WI38 (cell line): ENCODE measurements at regions not wholly inside any gene's neighbourhood (a gene's known extent, or its start where the extent isn't known, plus 50 kb on each side); places are given as distances from the start of the nearest gene placed in this dataset.
A peak's percentile ranks its signal among the peaks of the same experiment; 100 is the strongest.
"Not testable (repeated sequence)": the region's sequence is repeated elsewhere in the genome, so short reads cannot be mapped to it uniquely, and the experiment has no call there.

Experiments used
- H3K4me3 ChIP-seq: 2 replicates; pipeline ENCODE4 v1.5.1; 2011; ENCODE audit warnings: low read depth, mild to moderate bottlenecking, control low read depth, low read length
- TF ChIP-seq, protein P1 (sequence below): IDR thresholded peaks from 2 replicates; pipeline ENCODE4 v1.5.1; 2012; ENCODE audit warnings: low read depth, mild to moderate bottlenecking, control low read depth, low read length

DNA sequence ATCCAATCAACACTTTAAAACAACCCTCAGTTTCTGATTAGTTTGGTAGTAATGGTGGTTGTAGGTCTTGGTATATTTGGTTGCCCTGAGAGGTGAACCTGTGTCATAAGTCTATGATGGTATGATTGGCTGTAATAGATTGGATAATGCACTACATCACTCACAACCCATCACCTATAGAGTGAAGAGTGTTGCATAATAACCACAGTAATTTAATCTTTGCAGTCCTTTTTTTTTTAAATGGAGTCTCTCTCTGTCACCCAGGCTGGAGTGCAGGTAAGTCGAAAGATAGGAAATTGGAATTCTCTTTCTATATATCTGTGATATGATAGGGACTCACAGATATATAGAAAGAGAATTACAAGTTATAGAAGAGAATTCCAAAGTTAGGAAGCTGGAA is 133.4 kb upstream of the PGR start:
- TF ChIP-seq, protein P1, sequence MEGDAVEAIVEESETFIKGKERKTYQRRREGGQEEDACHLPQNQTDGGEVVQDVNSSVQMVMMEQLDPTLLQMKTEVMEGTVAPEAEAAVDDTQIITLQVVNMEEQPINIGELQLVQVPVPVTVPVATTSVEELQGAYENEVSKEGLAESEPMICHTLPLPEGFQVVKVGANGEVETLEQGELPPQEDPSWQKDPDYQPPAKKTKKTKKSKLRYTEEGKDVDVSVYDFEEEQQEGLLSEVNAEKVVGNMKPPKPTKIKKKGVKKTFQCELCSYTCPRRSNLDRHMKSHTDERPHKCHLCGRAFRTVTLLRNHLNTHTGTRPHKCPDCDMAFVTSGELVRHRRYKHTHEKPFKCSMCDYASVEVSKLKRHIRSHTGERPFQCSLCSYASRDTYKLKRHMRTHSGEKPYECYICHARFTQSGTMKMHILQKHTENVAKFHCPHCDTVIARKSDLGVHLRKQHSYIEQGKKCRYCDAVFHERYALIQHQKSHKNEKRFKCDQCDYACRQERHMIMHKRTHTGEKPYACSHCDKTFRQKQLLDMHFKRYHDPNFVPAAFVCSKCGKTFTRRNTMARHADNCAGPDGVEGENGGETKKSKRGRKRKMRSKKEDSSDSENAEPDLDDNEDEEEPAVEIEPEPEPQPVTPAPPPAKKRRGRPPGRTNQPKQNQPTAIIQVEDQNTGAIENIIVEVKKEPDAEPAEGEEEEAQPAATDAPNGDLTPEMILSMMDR: no peak
- H3K4me3 ChIP-seq: no peak overlapping the region

DNA sequence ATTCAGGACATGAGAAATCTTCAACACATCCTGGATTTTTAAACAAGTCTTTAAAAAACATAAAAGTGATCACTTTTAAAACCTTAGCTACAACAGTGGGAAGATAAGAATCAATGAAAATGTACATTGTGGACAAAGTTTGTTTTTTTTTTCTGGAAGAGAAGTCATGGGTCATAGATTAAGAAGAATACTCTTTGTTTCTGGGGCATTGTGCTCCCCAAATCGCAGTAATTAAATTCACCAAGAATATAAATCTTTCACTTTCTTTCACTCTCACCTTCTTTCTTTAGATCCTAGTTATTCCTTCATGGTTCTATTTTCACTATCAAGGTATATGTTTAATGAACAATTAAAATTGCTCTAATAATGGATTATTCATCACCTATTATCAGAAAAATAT is 132.6 kb upstream of the PGR start:
- TF ChIP-seq, protein P1: no peak

DNA sequence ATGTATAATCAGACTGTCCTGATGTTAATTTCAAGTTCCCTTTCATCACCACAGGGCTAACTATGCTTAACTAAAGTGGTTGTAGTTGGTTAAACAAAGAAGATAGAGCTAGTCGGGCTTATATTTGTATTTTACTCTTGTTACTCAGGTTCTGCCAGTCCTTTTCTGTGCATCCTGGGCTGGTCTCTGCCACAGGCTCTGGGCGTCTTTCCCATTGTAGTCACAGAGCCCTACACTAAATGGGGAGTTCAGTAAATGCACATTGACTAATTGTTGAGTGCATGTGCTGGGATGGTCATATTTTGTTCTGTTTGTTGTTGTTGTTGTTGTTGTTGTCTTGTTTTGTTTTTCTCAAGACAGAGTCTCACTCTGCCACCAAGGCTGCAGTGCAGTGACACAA is 125.4 kb upstream of the PGR start:
- TF ChIP-seq, protein P1: no peak
- H3K4me3 ChIP-seq: no peak overlapping the region

More for the DNA sequence above, 132.6 kb upstream of the PGR start:
- H3K4me3 ChIP-seq: no peak overlapping the region

DNA sequence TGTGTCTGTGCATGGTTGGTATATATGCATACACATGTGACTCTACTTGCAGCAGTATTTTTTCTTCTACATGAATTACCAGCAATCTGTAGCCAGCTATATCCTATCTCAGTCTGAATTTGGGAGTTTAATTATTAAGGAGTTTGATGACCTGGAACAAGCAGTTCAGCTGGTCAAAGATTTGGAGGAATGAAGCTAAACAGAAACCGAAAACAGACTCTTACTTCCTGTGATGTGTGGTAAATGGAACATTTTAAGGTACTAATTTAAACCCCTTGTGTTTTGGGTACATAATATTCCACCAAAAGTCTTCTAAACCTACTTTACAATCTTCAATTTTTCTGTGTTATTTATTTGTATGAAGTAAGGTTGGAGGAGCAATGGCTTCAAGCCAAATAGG is 124.4 kb upstream of the PGR start:
- no peak overlapping the region for H3K4me3 ChIP-seq
- TF ChIP-seq, protein P1: no peak

DNA sequence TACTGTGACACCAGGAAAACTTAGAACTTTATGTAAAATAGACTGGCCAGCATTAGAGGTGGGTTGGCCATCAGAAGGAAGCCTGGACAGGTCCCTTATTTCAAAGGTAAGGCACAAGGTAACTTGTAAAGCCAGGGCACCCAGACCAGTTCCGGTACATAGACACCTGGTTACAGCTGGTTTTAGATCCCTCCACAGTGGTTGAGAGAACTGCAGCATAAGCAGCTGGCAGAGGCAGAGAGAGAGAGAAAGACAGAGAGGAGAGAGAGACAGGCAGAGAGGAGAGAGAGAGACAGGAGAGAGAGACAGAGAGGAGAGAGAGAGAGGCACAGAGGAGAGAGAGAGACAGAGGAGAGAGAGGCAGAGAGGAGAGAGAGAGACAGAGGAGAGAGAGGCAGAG is 116.0 kb upstream of the PGR start:
- not testable (repeated sequence) for H3K4me3 ChIP-seq

DNA sequence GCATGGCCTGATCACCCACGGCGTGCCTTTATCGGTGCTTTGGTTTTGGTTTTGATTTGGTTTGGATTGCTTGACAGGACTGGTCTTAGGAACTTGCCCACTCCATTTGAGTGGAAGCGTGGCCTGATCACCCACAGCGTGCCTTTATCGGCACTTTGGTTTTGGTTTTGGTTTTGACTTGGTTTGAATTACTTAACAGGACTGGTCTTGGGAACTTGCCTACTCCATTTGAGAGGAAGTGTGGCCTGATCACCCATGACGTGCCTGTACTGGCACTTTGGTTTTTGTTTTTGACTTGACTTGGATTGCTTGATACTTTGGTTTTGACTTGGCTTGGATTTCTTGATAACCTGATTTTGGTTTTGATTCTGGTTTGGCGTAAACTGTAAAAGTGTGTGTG is 115.5 kb upstream of the PGR start:
- H3K4me3 ChIP-seq: peak overlapping the region; percentile 12; the same call in 1 of the 2 replicates

DNA sequence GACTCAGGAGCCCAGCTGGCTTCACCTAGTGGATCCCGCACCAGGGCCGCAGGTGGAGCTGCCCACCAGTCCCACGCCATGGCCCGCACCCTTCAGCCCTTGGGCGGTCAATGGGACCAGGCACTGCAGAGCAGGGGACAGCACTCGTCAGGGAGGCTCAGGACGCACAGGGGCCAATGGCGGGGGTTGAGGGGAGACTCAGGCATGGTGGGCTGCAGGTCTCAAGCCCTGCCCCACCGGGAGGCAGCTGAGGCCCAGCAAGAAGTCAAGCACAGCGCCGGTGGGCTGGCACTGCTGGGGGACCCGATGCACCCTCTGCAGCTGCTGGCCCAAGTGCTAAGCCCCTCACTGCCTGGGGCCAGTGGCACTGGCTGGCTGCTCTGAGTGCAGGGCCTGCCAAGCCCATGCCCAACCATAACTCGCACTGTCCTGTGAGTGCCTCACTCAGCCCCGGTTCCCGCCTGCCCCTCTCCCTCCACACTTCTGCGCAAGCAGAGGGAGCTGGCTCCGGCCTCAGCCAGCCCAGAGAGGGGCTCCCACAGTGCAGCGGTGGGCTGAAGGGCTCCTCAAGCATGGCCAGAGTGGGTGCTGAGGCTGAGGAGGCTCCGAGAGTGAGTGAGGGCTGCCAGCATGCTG is 111.7 kb upstream of the PGR start:
- no peak overlapping the region for H3K4me3 ChIP-seq
- TF ChIP-seq, protein P1: no peak

DNA sequence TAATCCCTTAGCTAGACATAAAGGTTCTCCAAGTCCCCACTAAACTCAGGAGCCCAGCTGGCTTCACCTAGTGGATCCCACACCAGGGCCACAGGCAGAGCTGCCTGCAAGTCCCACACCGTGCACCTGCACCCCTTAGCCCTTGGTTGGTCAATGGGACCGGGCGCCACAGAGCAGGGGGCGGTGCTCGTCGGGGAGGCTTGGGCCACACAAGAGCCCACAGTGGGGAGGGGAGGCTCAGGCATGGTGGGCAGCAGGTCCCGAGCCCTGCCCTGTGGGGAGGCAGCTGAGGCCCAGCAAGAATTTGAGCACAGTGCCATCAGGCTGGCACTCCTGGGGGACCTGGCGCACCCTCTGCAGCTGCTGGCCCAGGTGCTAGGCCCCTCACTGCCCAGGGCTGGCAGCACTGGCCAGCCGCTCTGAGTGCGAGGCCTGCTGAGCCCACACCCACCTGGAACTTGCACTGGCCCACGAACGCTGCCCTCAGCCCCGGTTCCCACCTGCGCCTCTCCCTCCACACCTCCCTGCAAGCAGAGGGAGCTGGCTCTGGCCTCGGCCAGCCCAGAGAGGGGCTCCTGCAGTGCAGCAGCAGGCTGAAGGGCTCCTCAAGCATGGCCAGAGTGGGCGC is 101.7 kb upstream of the PGR start:
- not testable (repeated sequence) for H3K4me3 ChIP-seq

DNA sequence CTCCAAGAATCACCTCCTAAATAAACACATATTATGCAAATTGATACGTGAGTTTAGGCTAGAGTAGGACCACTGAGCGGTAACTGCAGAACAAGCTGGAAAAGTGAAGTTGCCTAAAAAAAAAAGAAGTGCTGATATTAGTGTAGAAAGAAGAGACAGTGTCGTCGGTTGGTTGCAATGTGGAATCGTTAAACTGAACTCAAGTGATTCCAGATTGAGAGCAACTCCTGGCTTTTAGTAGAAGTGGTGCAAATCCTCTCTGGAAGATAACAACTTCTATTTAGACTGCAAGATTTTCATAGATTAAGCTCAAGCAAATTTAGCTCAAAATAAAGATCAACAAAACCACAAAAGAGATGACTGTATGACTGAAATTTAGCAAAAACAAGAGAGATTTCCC is 97.0 kb upstream of the PGR start:
- TF ChIP-seq, protein P1: no peak

More for the DNA sequence above, 97.0 kb upstream of the PGR start:
- no peak overlapping the region for H3K4me3 ChIP-seq
